Hindlimb muscle (tissue), 1 donor: ENCODE measurements at regions not wholly inside any gene's neighbourhood (a gene's known extent, or its start where the extent isn't known, plus 50 kb on each side); places are given as distances from the start of the nearest gene placed in this dataset.

Experiments used
- DNase-seq: peaks from one replicate; pipeline ENCODE4 v3.0.0-alpha.2; 2013

DNA sequence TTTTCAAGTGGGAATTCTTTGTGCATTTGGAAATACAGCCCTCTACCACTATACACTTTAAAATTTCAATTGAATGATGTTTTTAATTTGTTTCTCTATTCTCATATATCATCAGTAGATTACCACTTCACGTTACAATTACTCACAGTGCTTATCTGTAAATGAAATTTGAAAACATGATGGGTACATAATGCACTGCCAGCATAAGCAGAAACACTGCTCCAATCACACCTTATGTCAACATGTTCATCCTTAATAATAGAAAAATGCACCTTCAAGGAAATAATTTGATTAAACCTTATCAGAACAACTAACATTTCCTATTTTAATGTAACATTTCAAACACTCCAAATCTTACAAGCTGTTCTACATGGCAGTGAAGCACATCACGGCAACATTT is 718.4 kb downstream of the GBE1 start:
- no peak for DNase-seq

- DNase-seq: no peak
Measured at GRCh38 chr3:81041331-81041730, 720.1 kb downstream of the GBE1 start.

DNA sequence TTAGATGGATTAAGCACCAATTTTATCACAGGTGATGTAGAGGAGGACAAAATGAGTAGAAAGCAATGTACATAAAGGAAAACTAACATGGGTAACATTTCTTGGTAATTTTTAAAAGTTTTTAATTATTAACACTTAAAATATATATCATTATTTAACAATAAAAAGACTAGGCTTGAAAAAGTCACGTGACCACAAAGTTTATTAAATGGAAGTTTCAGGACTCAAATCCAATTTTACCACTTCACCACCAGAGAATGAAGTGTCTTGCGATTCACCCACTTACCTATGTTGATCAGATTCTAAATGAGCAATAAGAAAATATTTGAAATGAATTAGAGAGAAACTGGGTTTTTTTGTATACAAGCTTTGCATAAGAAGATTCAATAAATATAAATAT is 721.3 kb downstream of the GBE1 start:
- DNase-seq: no peak

DNA sequence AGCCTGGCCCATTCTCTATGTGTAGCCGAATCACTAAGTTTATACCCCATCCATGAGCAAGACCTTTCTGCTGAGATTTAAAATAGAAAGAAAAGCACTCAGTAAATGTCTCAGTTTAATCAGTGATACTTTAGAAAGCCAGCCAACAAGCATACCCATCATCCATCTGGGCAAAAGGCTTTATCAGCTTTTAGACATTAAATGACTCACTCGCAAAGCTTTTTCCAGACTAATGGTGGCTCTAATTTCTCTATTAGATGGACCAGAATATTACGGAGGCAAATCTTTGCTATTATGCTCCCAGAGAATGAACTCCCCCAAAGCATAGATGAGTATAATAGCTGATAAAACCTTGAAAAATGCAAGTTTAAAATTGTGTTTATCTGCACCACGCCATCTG is 727.8 kb downstream of the GBE1 start:
- DNase-seq: no peak

DNA sequence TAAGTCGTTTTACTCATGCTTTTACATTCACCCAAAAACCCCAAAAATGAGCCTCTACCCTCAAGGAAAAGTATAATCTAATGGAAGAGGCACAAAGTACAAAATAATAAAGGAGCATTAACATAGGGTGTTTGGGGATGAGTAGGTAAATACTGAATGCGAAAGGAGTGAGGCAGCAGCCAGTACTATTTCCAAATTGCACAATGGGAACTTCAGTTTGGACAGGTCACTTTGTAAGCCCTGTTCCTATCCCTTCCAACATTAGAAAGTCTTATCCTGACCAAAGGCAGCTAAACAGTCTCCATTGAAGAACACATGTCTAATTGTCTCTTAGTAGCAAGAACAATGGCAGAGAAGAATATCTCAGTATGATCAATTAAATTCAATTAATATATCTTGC is 728.3 kb downstream of the GBE1 start:
- no peak for DNase-seq

- no peak for DNase-seq
Measured at GRCh38 chr3:81029861-81030260, 731.6 kb downstream of the GBE1 start.

DNA sequence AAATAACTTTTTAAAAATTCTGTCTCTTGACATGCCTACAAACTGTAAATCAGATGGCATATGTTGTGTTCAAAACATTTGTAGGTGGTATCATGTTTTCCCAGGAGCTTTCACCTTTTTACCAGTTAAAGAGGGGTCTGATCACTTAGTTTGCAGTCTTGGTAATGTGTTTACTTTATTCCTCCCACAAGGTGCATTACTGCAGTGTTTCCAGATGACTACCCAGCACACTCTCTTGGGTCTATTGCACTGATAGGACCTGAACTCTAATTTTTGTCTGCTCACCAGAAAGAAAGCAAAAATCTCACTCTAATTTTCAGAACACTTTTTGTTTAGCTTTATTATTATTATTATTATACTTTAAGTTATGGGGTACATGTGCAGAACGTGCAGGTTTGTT is 734.1 kb downstream of the GBE1 start:
- no peak for DNase-seq

DNA sequence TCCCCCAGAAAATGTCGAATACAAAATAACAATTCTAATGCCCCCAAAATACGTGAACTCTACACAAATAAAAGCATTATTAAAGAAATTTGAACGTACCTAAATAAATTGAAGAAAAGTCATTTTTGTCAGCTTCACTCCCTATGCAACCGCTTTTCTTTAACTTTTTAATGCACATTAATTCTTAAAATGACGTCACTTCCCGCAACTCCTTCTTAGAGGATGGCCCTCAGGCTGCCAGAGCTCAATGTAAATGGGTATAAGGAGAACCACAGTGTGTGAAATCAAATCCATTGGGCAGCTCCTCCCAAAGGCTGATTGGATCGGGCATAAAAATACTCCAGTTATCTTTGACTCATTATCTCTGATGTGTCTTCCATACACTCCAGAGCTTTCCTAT is 736.9 kb downstream of the GBE1 start:
- DNase-seq: no peak

DNA sequence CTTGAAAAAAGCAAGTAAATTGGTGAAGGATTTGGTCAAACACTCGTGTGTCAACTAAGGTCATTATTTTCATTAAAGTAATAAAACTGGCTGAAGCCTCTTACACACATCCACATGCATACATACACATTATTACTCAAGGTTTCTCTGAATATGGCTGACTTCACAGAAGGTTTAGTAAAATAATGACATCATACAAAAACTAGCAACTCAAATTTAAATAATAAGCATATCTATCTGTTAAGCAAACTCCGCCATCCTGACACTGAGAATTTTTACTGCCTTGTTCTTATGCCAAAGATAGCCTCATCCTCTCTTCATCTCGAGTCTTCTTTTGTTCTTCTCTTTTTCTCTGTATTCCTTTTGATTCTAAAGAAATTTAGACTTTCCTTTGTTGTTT is 739.1 kb downstream of the GBE1 start:
- DNase-seq: no peak

GRCh38 chr3:81013360-81013759 is 748.1 kb downstream of the GBE1 start:
- DNase-seq: no peak

DNA sequence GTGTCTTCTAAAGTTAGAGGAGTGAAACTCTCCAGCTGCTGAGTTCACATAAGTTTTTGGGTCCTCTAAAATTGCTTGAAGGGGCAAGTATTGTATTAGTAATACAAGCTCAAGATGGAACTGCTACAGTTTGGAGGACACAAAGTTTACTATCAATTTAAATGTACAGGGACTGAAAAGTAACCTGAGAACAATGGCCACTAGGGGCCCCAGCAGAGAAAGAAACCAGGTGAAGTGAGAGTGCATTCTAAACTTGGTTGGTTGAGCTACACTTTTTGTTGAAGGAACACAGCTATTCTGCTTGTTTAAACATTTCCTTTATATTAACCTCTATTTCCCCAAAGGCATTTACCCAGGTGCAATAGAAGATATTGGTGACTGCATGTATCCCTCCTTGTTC is 755.5 kb downstream of the GBE1 start:
- DNase-seq: no peak

GRCh38 chr3:81003817-81004216 is 757.6 kb downstream of the GBE1 start:
- DNase-seq: no peak

- no peak for DNase-seq
Measured at GRCh38 chr3:81003008-81003645, 758.3 kb downstream of the GBE1 start.

- no peak for DNase-seq
Measured at GRCh38 chr3:80999481-80999880, 762.0 kb downstream of the GBE1 start.

- no peak for DNase-seq
Measured at GRCh38 chr3:80998022-80998421, 763.4 kb downstream of the GBE1 start.

GRCh38 chr3:80997622-80998021 is 763.8 kb downstream of the GBE1 start:
- no peak for DNase-seq

DNA sequence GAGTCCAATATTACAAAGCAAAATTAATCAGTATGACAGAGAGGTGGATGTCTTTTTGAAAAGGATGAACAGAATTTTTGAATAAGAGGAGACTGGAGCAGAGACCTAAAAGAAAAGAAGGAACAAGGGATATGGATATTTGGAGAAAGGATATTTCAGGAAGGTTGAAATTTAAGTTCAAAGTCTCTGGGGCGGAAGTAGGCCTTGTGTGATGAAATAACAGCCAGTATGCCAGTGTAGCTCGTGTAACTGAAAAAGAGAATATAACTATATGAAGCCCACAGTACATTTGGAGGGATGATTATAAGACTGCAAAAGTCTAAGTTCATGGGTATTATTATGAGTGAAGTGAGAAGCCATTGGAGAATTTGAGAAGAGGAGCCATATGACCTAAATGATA is 766.7 kb downstream of the GBE1 start:
- DNase-seq: no peak

GRCh38 chr3:80994085-80994665 is 767.3 kb downstream of the GBE1 start:
- DNase-seq: no peak

GRCh38 chr3:80993241-80993945 is 768.1 kb downstream of the GBE1 start:
- DNase-seq: no peak

GRCh38 chr3:80983753-80984152 is 777.7 kb downstream of the GBE1 start:
- DNase-seq: no peak

GRCh38 chr3:80978216-80978969 is 783.1 kb downstream of the GBE1 start:
- DNase-seq: no peak

- no peak for DNase-seq
Measured at GRCh38 chr3:80970292-80970691, 791.2 kb downstream of the GBE1 start.

GRCh38 chr3:80929576-80929975 is 831.9 kb downstream of the GBE1 start:
- no peak for DNase-seq

- DNase-seq: no peak
Measured at GRCh38 chr3:80914854-80915253, 846.6 kb downstream of the GBE1 start.
